ENCODE measurements at regions not wholly inside any gene's neighbourhood (a gene's known extent, or its start where the extent isn't known, plus 50 kb on each side); places are given as distances from the start of the nearest gene placed in this dataset.
"Not testable (repeated sequence)": the region's sequence is repeated elsewhere in the genome, so short reads cannot be mapped to it uniquely, and the experiment has no call there.

DNA sequence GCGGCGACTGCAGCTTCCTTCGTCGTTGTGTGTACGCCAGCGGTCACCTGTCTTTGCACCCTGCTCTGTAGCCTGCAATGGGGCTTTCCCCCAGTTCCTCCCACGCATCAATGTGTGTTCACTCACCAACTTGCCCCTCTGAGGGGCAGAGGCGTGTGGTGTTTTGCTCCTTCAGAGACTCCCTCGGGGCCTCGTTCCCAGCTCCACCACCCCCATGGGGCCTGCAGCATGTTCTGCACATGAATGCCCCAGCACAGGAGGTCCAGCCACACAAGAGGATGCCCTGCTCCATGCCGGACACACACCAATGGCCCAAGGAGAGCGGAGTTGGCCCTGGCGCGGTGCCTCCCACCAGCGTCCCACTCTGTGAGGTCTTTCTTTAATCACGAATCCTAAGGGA is 196.8 kb downstream of the BANP start:
- H3K79me2 ChIP-seq; H3K9me2 ChIP-seq (replicated peaks; ENCODE audit: insufficient read depth); H2AFZ ChIP-seq; H3K27ac ChIP-seq; DNase-seq (ENCODE audit: low spot score); H3K36me3 ChIP-seq (replicated peaks; ENCODE audit: insufficient read depth, low read depth); H3K4me3 ChIP-seq; H3K9me3 ChIP-seq (ENCODE audit: low read depth); H4K20me1 ChIP-seq (ENCODE audit: insufficient read depth, poor library complexity, severe bottlenecking); H3K27me3 ChIP-seq; H3K4me2 ChIP-seq; H3K4me1 ChIP-seq (ENCODE audit: insufficient read depth): not testable (repeated sequence)
- 90% methylated on average over 16 of the region's 16 CpGs for WGBS (ENCODE audit: low lambda C conversion rate, missing lambda C conversion rate)

DNA sequence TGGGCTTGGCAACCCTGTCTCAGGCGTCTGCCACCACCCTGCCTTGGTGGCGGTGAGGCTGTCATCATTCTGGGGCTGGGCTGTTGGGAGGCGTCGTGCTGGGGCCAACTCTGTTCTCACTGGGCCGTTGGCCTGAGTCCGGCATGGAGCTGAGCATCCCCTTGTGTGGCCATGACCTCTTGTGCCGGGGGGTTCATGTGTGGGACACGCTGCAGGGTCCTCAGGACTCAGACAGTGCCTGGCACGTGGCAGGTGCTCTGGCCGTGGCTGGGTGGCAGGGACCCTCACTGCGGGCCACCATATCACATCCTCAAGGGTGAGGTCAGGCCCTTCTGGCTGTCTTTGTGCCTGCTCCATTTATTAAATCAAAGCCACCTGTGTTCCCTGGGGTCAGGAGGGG is 197.4 kb downstream of the BANP start:
- H4K20me1 ChIP-seq (ENCODE audit: insufficient read depth, poor library complexity, severe bottlenecking); H3K9me2 ChIP-seq (replicated peaks; ENCODE audit: insufficient read depth); H3K4me2 ChIP-seq; H3K9me3 ChIP-seq (ENCODE audit: low read depth); H2AFZ ChIP-seq; H3K27me3 ChIP-seq; H3K36me3 ChIP-seq (replicated peaks; ENCODE audit: insufficient read depth, low read depth); H3K79me2 ChIP-seq; H3K4me3 ChIP-seq; DNase-seq (ENCODE audit: low spot score); H3K27ac ChIP-seq; H3K4me1 ChIP-seq (ENCODE audit: insufficient read depth): not testable (repeated sequence)
- 80% methylated on average over 11 of the region's 11 CpGs for WGBS (ENCODE audit: low lambda C conversion rate, missing lambda C conversion rate)

DNA sequence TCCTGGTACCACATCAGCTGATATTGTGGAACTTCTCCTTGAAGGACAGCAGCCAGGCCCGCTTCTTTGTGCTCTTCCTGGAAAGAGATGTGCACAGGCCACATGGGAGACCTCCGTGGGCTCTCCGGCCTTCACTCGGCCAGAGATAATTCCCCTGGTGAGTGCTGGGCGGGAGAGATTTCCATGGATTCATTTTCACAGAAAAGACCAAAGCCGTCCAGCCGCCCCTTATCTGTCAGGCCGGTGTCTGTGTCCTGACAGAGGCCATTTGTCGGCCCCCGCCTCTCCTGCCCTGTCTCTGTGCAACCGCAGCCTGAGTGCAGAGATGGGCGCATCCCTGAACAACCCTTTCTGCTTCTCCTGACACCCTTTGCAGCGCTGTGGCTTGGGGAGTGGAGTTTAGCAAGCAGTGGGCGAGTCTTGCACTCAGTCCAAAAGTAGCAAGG is 197.9 kb downstream of the BANP start:
- H3K27me3 ChIP-seq; DNase-seq (ENCODE audit: low spot score); H4K20me1 ChIP-seq (ENCODE audit: insufficient read depth, poor library complexity, severe bottlenecking); H3K4me2 ChIP-seq; H3K9me2 ChIP-seq (replicated peaks; ENCODE audit: insufficient read depth); H3K79me2 ChIP-seq; H2AFZ ChIP-seq; H3K4me3 ChIP-seq; H3K4me1 ChIP-seq (ENCODE audit: insufficient read depth); H3K9me3 ChIP-seq (ENCODE audit: low read depth); H3K36me3 ChIP-seq (replicated peaks; ENCODE audit: insufficient read depth, low read depth); H3K27ac ChIP-seq: not testable (repeated sequence)
- 70% methylated on average over 14 of the region's 14 CpGs for WGBS (ENCODE audit: low lambda C conversion rate, missing lambda C conversion rate)

DNA sequence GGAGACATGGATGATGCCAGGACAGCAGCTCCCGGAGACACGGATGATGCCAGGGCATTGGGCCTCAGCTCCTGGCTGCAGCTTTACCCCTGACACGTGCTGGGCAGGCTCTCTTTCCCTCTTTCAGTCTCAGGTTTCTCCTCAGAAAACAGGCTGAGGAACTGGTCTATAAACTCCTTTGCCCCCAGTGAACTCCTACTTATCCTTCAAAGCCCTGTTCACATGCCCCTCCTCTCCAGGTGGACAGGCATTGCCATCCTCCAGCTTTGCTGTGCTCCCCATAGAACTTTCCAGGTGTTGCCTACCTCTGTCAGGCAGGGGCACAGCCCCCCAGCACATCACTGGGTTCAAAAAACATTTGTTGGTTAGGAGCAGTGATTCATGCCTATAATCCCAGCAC is 198.4 kb downstream of the BANP start:
- DNase-seq (ENCODE audit: low spot score); H3K4me2 ChIP-seq; H3K27ac ChIP-seq; H3K27me3 ChIP-seq; H3K9me2 ChIP-seq (replicated peaks; ENCODE audit: insufficient read depth); H3K4me3 ChIP-seq; H3K4me1 ChIP-seq (ENCODE audit: insufficient read depth); H3K79me2 ChIP-seq; H3K9me3 ChIP-seq (ENCODE audit: low read depth); H2AFZ ChIP-seq; H3K36me3 ChIP-seq (replicated peaks; ENCODE audit: insufficient read depth, low read depth); H4K20me1 ChIP-seq (ENCODE audit: insufficient read depth, poor library complexity, severe bottlenecking): not testable (repeated sequence)
- 86% methylated on average over 2 of the region's 3 CpGs for WGBS (ENCODE audit: low lambda C conversion rate, missing lambda C conversion rate)

DNA sequence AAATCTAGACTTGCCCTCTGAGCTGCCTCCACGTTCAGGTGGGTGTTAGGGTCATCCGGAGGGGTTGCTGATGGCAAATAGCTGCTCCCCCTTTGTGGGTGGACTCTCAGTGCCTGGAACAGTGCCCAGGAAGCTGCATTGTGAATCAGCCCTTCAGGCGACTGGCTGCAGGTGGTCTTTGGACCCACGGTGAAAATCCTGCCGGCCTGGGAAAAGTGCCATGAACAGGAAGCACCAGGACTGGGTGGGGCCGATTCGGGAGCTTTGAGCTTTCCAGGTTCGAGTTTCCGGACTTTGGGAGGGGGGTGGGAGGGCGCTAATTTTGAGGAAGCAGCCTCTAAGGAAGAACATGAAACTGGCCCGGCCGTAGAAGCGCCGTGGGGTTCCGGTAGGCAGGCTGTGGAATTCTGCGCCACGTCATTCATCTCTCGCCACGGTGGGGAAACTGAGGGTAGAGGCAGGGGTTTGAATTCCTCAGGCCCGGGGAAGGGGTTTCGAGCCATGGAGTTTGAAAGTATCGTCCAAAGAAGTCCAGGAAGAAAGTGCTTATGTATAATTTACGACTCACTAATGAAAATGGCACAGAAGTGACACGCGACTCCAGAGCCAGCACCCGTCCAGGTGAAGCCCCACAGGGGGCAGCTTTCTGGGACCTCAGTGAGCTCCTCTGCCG is 199.4 kb downstream of the BANP start:
- not testable (repeated sequence) for H2AFZ ChIP-seq; H3K9me3 ChIP-seq (ENCODE audit: low read depth); H3K9me2 ChIP-seq (replicated peaks; ENCODE audit: insufficient read depth); H3K4me1 ChIP-seq (ENCODE audit: insufficient read depth); H4K20me1 ChIP-seq (ENCODE audit: insufficient read depth, poor library complexity, severe bottlenecking); H3K36me3 ChIP-seq (replicated peaks; ENCODE audit: insufficient read depth, low read depth); H3K27ac ChIP-seq; H3K79me2 ChIP-seq; H3K27me3 ChIP-seq; DNase-seq (ENCODE audit: low spot score); H3K4me2 ChIP-seq; H3K4me3 ChIP-seq
- WGBS (ENCODE audit: low lambda C conversion rate, missing lambda C conversion rate), result 86% methylated on average over 25 of the region's 27 CpGs

DNA sequence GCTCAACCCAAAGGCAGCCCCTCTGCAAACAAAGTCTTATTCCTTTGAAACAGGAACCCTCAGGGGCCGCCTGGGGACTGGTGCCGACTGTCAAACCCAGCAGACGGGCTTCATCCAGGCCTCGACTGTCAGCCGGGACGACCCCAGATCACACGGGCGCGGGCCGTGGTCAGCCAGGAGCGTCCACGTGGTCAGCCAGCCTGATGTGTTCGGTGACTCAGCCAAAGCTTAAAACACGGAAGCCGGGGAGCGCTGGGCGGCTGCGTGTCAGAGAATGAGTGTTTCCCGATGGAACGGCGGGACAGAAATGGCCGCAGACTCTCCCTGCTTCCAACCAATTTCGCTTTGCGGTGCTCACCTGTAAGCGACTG is 199.9 kb downstream of the BANP start:
- not testable (repeated sequence) for DNase-seq (ENCODE audit: low spot score); H3K9me3 ChIP-seq (ENCODE audit: low read depth); H3K4me3 ChIP-seq; H2AFZ ChIP-seq; H3K4me1 ChIP-seq (ENCODE audit: insufficient read depth); H3K9me2 ChIP-seq (replicated peaks; ENCODE audit: insufficient read depth); H4K20me1 ChIP-seq (ENCODE audit: insufficient read depth, poor library complexity, severe bottlenecking); H3K79me2 ChIP-seq; H3K27ac ChIP-seq; H3K27me3 ChIP-seq; H3K36me3 ChIP-seq (replicated peaks; ENCODE audit: insufficient read depth, low read depth); H3K4me2 ChIP-seq
- WGBS (ENCODE audit: low lambda C conversion rate, missing lambda C conversion rate), result 88% methylated on average over 25 of the region's 25 CpGs

DNA sequence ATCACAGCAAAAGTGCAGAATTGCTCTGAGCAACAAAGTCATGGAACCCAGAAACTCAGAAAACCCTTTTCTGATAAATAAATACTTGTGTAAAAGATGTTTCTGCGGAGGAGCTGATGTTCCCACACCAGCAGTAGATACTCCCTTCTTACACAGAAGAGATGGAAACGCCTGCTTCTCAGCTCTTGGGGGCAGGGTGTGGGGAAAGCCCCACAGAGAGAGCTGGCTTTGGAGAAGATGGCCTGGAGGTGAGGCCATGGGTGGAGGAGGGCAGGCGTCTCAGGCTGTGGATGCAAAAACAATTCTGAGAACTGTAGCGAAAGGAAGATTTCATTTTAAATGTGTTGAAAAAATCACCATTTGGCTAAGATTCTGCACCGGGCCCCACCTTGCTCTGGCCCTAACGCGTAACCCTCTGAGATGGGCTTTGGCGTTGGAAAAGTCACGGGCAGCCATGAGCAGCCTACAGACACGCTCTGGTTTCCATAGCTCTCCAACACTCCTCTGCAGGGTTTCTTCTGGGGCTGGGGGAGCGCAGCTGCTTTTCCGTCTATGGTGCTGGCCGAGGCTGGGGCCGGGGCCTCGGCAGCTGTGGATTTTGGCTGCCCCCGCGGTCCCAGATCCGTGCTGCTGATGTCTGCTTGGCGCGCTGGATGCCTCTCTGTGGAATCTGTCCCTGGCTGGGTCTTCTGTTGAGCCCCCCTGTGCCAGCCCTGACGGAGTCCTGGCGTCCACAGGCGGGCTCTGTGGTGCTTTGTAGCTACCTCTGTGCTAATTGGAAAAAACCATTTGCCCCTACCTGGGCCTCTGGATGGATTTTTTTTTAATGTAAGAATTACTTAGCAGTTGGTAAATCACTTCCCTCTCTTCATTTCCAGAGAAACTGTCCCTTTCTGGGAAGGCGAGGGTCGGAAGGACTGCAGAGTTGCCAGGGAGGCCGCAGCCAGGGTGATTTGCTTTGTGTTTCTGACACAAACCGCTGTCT is 200.9 kb downstream of the BANP start:
- H3K4me2 ChIP-seq; H3K36me3 ChIP-seq (replicated peaks; ENCODE audit: insufficient read depth, low read depth); H4K20me1 ChIP-seq (ENCODE audit: insufficient read depth, poor library complexity, severe bottlenecking); H2AFZ ChIP-seq; H3K4me1 ChIP-seq (ENCODE audit: insufficient read depth); H3K27ac ChIP-seq; H3K4me3 ChIP-seq; H3K79me2 ChIP-seq; H3K9me2 ChIP-seq (replicated peaks; ENCODE audit: insufficient read depth); DNase-seq (ENCODE audit: low spot score); H3K9me3 ChIP-seq (ENCODE audit: low read depth); H3K27me3 ChIP-seq: not testable (repeated sequence)
- 82% methylated on average over 27 of the region's 27 CpGs for WGBS (ENCODE audit: low lambda C conversion rate, missing lambda C conversion rate)

DNA sequence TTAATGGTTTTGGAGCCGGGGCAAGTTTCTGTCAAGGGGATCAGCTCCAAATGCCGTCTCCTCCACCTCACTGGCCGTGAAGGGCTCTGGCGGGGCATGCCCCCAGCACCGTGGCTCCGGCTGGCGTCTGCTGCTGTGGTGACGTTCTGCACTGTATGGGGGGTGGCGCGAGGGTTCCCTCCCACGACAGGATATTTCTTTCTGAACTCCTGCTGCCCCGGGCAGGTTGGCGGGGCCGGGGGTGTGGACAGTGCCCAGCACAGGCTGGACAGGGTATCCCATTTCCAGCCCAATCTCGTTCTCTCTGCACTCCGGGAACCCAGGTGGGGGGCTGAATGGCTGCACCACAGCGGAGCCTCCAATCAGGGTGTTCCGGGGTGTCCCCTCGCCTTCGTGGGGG is 201.6 kb downstream of the BANP start:
- not testable (repeated sequence) for H3K4me3 ChIP-seq; H3K36me3 ChIP-seq (replicated peaks; ENCODE audit: insufficient read depth, low read depth); H3K27me3 ChIP-seq; H4K20me1 ChIP-seq (ENCODE audit: insufficient read depth, poor library complexity, severe bottlenecking); H3K4me1 ChIP-seq (ENCODE audit: insufficient read depth); H2AFZ ChIP-seq; DNase-seq (ENCODE audit: low spot score); H3K4me2 ChIP-seq; H3K79me2 ChIP-seq; H3K9me2 ChIP-seq (replicated peaks; ENCODE audit: insufficient read depth); H3K9me3 ChIP-seq (ENCODE audit: low read depth); H3K27ac ChIP-seq
- WGBS (ENCODE audit: low lambda C conversion rate, missing lambda C conversion rate), result 68% methylated on average over 20 of the region's 20 CpGs

DNA sequence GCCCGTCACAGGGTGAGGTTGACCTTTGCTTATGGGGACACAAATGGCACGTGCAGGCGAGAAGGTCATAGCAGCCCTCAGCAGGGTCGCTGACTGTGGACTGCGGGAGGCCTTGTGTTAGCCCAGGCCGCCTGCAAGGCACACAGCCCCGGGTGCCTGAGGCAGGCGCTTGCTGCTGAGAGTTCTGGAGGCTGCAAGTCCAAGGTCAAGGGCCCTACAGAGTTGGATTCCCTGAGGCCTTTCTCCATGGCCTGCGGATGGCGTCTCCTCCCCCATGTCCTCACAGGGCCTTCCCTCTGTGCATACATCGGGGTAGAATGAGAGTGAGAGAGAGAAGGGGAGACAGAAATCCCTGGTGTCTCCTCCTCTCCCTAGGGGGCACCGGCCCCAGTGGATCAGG is 202.3 kb downstream of the BANP start:
- H3K27me3 ChIP-seq; H2AFZ ChIP-seq; DNase-seq (ENCODE audit: low spot score); H3K79me2 ChIP-seq; H3K36me3 ChIP-seq (replicated peaks; ENCODE audit: insufficient read depth, low read depth); H3K27ac ChIP-seq; H3K9me3 ChIP-seq (ENCODE audit: low read depth); H3K4me1 ChIP-seq (ENCODE audit: insufficient read depth); H3K4me2 ChIP-seq; H3K9me2 ChIP-seq (replicated peaks; ENCODE audit: insufficient read depth); H3K4me3 ChIP-seq; H4K20me1 ChIP-seq (ENCODE audit: insufficient read depth, poor library complexity, severe bottlenecking): not testable (repeated sequence)
- 72% methylated on average over 11 of the region's 12 CpGs for WGBS (ENCODE audit: low lambda C conversion rate, missing lambda C conversion rate)

Data from hepatocyte (in vitro differentiated cells).